GM06990 (cell line): ENCODE measurements at regions not wholly inside any gene's neighbourhood (a gene's known extent, or its start where the extent isn't known, plus 50 kb on each side); places are given as distances from the start of the nearest gene placed in this dataset.

Experiments used
- DNase-seq: peaks from one replicate; pipeline ENCODE4 v3.0.0-alpha.2; 2011; ENCODE audit not compliant: insufficient read length; ENCODE audit errors: extremely low read depth
- H3K27me3 ChIP-seq: replicated peaks from 2 replicates; pipeline ENCODE4 v1.6.0; 2011; ENCODE audit warnings: low read length; ENCODE audit not compliant: control insufficient read depth, insufficient read depth
- H3K36me3 ChIP-seq: 2 replicates; pipeline ENCODE4 v1.5.1; 2011; ENCODE audit warnings: low read length; ENCODE audit not compliant: control insufficient read depth, insufficient read depth
- H3K4me3 ChIP-seq: replicated peaks from 2 replicates; pipeline ENCODE4 v1.5.1; 2011; ENCODE audit warnings: low read depth, mild to moderate bottlenecking, control low read depth, low read length
- TF ChIP-seq, protein P1 (sequence below): IDR thresholded peaks from 2 replicates; pipeline ENCODE4 v1.5.1; 2011; ENCODE audit warnings: low read length, control low read depth, mild to moderate bottlenecking, inconsistent platforms; ENCODE audit not compliant: insufficient read depth, poor library complexity, severe bottlenecking

DNA sequence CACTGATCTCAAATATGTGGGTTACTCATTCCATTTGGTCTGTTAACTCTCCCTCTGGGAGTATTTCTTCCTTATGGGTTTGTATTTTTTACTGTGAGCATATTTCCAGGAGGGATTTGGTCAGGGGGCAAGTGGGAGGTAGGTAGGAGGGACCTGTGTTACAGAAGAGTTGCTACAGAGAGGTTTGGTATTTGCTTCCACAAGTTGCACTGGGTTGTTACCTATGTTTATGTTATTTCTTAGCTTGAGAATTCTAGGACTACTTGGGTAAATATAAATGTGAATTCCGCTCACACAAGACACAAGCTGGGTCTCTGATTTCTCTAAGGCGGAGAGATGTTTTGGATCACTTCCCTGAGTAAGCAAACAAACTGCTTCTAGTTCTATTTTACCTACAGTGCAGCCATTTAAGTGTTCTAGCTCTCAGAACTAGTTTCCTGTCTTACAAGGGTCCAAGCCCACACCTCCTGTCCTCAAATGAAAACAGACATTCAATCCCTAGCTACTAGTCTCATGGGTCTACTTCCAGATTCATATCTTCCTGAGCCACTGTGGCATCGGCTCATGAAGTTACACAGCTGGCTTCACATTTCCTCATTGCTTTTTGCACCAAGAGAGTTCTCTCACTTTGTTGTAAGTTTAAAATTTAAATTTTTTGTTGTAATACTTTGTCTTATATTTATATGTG lies 75.4 kb upstream of the PPP1R3C start:
- H3K4me3 ChIP-seq, result no peak overlapping the region
- no peaks in the 10 kb centered on the region for H3K27me3 ChIP-seq
- no peak for DNase-seq
- H3K36me3 ChIP-seq, result no peaks in the 10 kb centered on the region
- TF ChIP-seq, protein P1, sequence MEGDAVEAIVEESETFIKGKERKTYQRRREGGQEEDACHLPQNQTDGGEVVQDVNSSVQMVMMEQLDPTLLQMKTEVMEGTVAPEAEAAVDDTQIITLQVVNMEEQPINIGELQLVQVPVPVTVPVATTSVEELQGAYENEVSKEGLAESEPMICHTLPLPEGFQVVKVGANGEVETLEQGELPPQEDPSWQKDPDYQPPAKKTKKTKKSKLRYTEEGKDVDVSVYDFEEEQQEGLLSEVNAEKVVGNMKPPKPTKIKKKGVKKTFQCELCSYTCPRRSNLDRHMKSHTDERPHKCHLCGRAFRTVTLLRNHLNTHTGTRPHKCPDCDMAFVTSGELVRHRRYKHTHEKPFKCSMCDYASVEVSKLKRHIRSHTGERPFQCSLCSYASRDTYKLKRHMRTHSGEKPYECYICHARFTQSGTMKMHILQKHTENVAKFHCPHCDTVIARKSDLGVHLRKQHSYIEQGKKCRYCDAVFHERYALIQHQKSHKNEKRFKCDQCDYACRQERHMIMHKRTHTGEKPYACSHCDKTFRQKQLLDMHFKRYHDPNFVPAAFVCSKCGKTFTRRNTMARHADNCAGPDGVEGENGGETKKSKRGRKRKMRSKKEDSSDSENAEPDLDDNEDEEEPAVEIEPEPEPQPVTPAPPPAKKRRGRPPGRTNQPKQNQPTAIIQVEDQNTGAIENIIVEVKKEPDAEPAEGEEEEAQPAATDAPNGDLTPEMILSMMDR, result no peak

DNA sequence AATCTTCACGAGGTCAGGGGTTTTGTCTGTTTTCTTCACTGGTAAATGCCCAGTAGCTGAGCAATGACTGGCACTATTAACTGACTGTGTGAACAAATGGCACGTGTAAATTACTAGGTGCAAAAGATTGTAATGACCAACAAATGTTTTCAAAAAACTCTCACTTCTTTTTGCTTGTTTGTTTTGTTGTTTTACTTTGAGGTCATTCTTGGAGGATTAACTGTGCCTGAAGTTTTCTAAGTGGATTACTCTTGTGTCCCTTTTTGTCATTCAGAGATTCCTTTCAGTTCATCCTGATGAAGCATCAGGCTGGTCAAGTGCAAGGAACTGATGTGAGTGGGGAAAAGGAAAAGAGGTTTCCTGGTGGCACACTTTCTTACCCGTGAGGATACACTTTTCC lies 74.4 kb upstream of the PPP1R3C start:
- TF ChIP-seq, protein P1, result no peak
- Histone ChIP-seq H3K36me3 (no peaks in the 10 kb centered on the region), H3K4me3 (no peak overlapping the region), H3K27me3 (no peaks in the 10 kb centered on the region)
- no peak for DNase-seq

DNA sequence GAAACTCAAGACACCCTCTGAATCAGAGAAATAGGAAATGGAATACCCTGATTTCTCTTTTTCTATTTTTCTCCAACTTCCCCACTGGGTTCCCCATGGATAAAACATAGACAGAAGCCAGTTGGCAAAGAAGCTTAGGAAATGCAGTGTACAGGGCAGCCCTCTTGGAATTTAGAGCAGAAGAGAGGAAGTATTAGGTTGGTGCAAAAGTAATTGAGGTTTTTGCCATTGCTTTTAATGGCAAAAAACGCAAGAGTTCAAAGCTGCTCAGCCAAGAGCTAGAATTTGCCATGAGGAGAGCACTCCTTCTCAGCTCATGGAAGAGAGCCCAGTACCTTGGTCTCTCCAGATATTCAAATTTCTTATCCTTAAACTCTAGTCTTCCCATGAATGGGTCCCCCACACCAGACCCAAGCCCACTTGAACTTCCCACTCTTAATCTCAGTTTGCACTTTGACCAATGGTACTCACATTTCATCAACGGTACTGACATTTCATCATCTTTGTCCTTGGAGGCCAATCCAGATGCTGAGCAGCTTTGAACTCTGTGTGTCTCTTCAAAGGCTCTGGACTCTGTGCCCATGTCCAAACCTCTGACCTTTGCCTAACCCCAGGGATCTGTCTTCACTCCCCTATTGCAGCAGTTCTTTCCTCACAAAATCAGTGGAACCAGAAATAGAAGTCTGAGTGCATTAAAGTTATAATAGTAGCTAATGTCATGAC lies 73.2 kb upstream of the PPP1R3C start:
- TF ChIP-seq, protein P1, result no peak
- DNase-seq, result no peak
- H3K27me3 ChIP-seq, result no peaks in the 10 kb centered on the region
- H3K4me3 ChIP-seq, result no peak overlapping the region
- no peaks in the 10 kb centered on the region for H3K36me3 ChIP-seq

DNA sequence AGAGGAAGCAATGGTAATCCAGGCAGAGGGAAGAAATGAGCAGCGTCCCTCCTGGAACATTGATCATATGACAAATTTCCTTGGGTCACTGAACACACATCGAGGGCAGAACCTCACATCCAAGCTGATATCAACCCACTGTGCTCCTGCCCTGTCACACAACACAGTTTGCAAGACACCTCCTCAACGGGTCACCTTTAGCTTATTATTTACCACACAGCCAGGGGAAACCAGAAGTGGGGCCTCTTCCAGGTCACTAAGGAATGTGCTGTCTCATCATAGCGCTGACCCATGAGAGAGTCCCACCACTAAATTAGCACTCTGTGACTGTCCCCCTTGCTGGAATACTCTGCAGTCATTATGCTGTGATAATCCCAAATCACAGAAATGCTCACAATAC lies 69.7 kb upstream of the PPP1R3C start:
- no peaks in the 10 kb centered on the region; the same call in 1 of the 2 replicates for H3K27me3 ChIP-seq
- no peak overlapping the region for H3K4me3 ChIP-seq
- no peak for DNase-seq
- TF ChIP-seq, protein P1, result no peak
- H3K36me3 ChIP-seq, result no peaks in the 10 kb centered on the region

DNA sequence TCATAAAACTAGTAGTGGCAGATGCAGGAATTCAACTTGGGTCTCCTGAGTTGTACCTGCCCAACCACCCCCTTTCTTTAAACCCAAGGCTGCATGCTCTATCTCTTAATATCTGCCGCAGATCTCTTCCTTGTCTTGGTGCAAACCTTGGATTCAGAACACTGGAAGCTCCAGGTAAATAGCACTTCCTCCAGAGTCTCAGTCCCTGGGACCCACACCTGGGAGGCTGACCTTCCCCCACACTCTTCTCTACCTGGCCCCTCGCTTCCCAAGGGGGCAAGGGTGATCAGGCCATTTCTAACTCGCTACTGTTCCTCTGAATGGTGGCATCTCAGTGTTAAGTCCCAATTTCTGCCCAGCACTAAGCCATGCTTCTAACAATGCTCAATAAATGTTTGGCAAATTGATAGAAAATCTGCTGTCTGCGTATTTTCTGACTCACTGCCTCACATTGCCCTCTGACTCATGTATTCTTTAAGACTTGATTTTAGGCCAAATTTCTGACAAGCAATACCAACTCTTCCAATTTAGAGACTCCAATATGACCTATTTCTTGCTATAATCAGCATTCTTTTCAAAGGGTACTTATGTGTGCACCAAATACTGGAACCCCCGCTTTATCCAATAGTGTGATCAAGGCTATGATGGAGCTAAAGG lies 68.0 kb upstream of the PPP1R3C start:
- Histone ChIP-seq H3K36me3 (no peaks in the 10 kb centered on the region), H3K27me3 (no peaks in the 10 kb centered on the region; the same call in 1 of the 2 replicates), H3K4me3 (no peak overlapping the region)
- TF ChIP-seq, protein P1, result no peak
- no peak for DNase-seq
